K562 (cell line): ENCODE measurements at regions not wholly inside any gene's neighbourhood (a gene's known extent, or its start where the extent isn't known, plus 50 kb on each side); places are given as distances from the start of the nearest gene placed in this dataset.

ENCODE experiments used
- ATAC-seq: fragments of 200-7000 bp; cut with Tn5 transposase; 3 replicates; pipeline ENCODE4 v1.9.1; 2020; ENCODE audit warnings: moderate library complexity
- BruUV-seq: library from RNA; stranded (reverse); fragments of 400-500 nt; replicated peaks from 2 replicates; lab custom pipeline; 2021; lab: Mats Ljungman, UMichigan
- CTCF ChIA-PET: fragments of 300-600 bp; formaldehyde crosslinking; extraction: SDS; loops from one replicate; lab custom pipeline; 2021; ENCODE audit warnings: low intra/inter-chr PET ratio; lab: Yijun Ruan, JAX
- POLR2A ChIA-PET: fragments of 300-600, 350-650 bp; sonication (Branson Sonifier 250); formaldehyde crosslinking; extraction: SDS; loops from one replicate; lab custom pipeline; 2021; ENCODE audit warnings: antibody characterized with exemption, inconsistent platforms; lab: Yijun Ruan, JAX
- DNase-seq, 4 experiments: peaks; one replicate each; pipeline versions ENCODE4 v3.0.0 to v3.0.0-alpha.2; 2011 to 2018; ENCODE audit warnings: low spot score in 3 of 4, mixed read lengths in 3 of 4; ENCODE audit errors: extremely low read depth in 1 of 4
- FAIRE-seq: peaks from 2 replicates; lab custom pipeline; 2011; peaks lifted over from hg19 to GRCh38; lab: Jason Lieb, UNC
- H2AFZ ChIP-seq: 2 replicates; pipeline ENCODE4 v1.6.0; 2011; ENCODE audit warnings: low read depth, low read length, control low read depth, inconsistent platforms
- H3K27ac ChIP-seq: fragments of 200-600 bp; 3 replicates; pipeline ENCODE4 v1.8.0; 2011; ENCODE audit warnings: low read depth, mild to moderate bottlenecking, control low read depth, inconsistent platforms, low read length, moderate library complexity, mixed read lengths; ENCODE audit errors: extremely low read depth
- H3K27me3 ChIP-seq, 2 experiments: fragments of 300-600 bp in 1 of 2; 2 replicates in 1 of 2; 3 replicates in 1 of 2; pipeline versions ENCODE4 v1.6.0 to v1.8.0; 2011; ENCODE audit warnings: inconsistent platforms in 2 of 2, low read length in 2 of 2, mild to moderate bottlenecking in 1 of 2, mixed read lengths in 1 of 2, moderate library complexity in 1 of 2; ENCODE audit not compliant: control insufficient read depth in 2 of 2, insufficient read depth in 2 of 2
- H3K36me3 ChIP-seq: fragments of 300-600 bp; 3 replicates; pipeline ENCODE4 v1.8.0; 2011; ENCODE audit warnings: mild to moderate bottlenecking, low read length, inconsistent platforms; ENCODE audit not compliant: control insufficient read depth, insufficient read depth
- H3K4me1 ChIP-seq, 2 experiments: fragments of 200-600 bp in 1 of 2; replicated peaks in 1 of 2; 2 replicates in 1 of 2; 3 replicates in 1 of 2; pipeline versions ENCODE4 v1.5.1 to v1.8.0; 2011; ENCODE audit warnings: inconsistent platforms in 2 of 2, low read length in 2 of 2, mild to moderate bottlenecking in 1 of 2, mixed read lengths in 1 of 2, moderate library complexity in 1 of 2; ENCODE audit not compliant: control insufficient read depth in 2 of 2, insufficient read depth in 2 of 2
- H3K4me2 ChIP-seq: 2 replicates; pipeline ENCODE4 v1.6.1; 2011; ENCODE audit warnings: low read length, control low read depth, inconsistent platforms, mixed read lengths; ENCODE audit not compliant: insufficient read depth
- H3K4me3 ChIP-seq: fragments of 200-600 bp; sonication (generic), shearing (Covaris generic); 2 replicates; pipeline ENCODE4 v1.5.1; 2016; ENCODE audit warnings: control low read depth, inconsistent platforms
- H3K79me2 ChIP-seq: fragments of 200-600 bp; 3 replicates; pipeline ENCODE4 v1.8.0; 2011; ENCODE audit warnings: low read length, inconsistent platforms; ENCODE audit not compliant: control insufficient read depth, insufficient read depth
- H3K9ac ChIP-seq, 2 experiments: 2 replicates each; pipeline versions ENCODE4 v1.6.0 to v1.6.1; 2011; ENCODE audit warnings: low read depth in 2 of 2, low read length in 2 of 2, control low read depth in 1 of 2, inconsistent platforms in 1 of 2, mild to moderate bottlenecking in 1 of 2, mixed read lengths in 1 of 2; ENCODE audit not compliant: insufficient read depth in 1 of 2
- H3K9me1 ChIP-seq: one replicate; pipeline ENCODE4 v1.6.0; 2011; ENCODE audit warnings: inconsistent platforms, mild to moderate bottlenecking, low read length, moderate library complexity; ENCODE audit not compliant: control insufficient read depth, insufficient read depth
- H3K9me3 ChIP-seq: replicated peaks from 2 replicates; pipeline ENCODE4 v1.5.1; 2011; ENCODE audit warnings: low read depth, low read length, inconsistent platforms; ENCODE audit not compliant: control insufficient read depth, insufficient read depth
- H4K20me1 ChIP-seq: replicated peaks from 2 replicates; pipeline ENCODE4 v1.6.1; 2011; ENCODE audit warnings: low read length, inconsistent platforms, mixed read lengths; ENCODE audit not compliant: control insufficient read depth, insufficient read depth
- DLX4 ChIP-seq: fragments of 250-450 bp; sonication (Bioruptor Pico); IDR thresholded peaks from 2 replicates; pipeline ENCODE4 v1.6.1; 2021; ENCODE audit warnings: mild to moderate bottlenecking
- MAFK ChIP-seq: IDR thresholded peaks from 2 replicates; pipeline ENCODE4 v1.6.1; 2011; ENCODE audit warnings: low read length, improper control_type of control experiment
- MTA2 ChIP-seq: fragments of 450-650 bp; IDR thresholded peaks from 2 replicates; pipeline ENCODE4 v1.6.1; 2016; ENCODE audit warnings: low read depth
- SMARCA5 ChIP-seq: fragments of 450-650 bp; IDR thresholded peaks from 2 replicates; pipeline ENCODE4 v1.6.1; 2016
- SMARCE1 ChIP-seq: fragments of 450-650 bp; IDR thresholded peaks from 2 replicates; pipeline ENCODE4 v1.7.1; 2016; ENCODE audit warnings: mild to moderate bottlenecking
- TAF15 ChIP-seq: fragments of 200-400 bp; formaldehyde crosslinking; IDR thresholded peaks from 2 replicates; pipeline ENCODE4 v1.6.1; 2017; ENCODE audit warnings: mild to moderate bottlenecking, low read depth, low read length, moderate library complexity
- WGBS: fragments of 100-300 bp; shearing (Covaris generic); methylation state at CpG from one replicate; pipeline ENCODE4 v1.1.6; 2016; ENCODE audit warnings: low coverage, mixed read lengths; ENCODE audit not compliant: insufficient coverage; ENCODE audit errors: missing lambda C conversion rate; 5-methylcytosine and 5-hydroxymethylcytosine counted together
- in situ Hi-C: fragments of 300-500 bp; cut with MboI; formaldehyde crosslinking; loops from 4 replicates; pipeline ENCODE4 v1.15.0; 2018; ENCODE audit warnings: inconsistent platforms, mixed read lengths
- intact Hi-C: fragments of 100-400 bp; cut with micrococcal nuclease; formaldehyde crosslinking; loops from 2 replicates; pipeline ENCODE4 v1.14.2; 2022
- TF ChIP-seq, protein P1 (sequence below): sonication (generic); formaldehyde crosslinking; IDR thresholded peaks from 2 replicates; pipeline ENCODE4 v1.8.1; 2023; ENCODE audit warnings: mild to moderate bottlenecking, missing genetic modification reagents
- TF ChIP-seq, protein P2 (sequence below): sonication (generic); formaldehyde crosslinking; IDR thresholded peaks from 2 replicates; pipeline ENCODE4 v1.4.0; 2020; ENCODE audit warnings: mild to moderate bottlenecking, missing genetic modification reagents

GRCh38 chr11:127358160-127358559 is 357.6 kb upstream of the KIRREL3 start:
- Histone ChIP-seq H2AFZ (no peak overlapping the region), H3K36me3 (no peaks in the 10 kb centered on the region)
- TF ChIP-seq, protein P1, sequence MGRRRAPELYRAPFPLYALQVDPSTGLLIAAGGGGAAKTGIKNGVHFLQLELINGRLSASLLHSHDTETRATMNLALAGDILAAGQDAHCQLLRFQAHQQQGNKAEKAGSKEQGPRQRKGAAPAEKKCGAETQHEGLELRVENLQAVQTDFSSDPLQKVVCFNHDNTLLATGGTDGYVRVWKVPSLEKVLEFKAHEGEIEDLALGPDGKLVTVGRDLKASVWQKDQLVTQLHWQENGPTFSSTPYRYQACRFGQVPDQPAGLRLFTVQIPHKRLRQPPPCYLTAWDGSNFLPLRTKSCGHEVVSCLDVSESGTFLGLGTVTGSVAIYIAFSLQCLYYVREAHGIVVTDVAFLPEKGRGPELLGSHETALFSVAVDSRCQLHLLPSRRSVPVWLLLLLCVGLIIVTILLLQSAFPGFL (CRISPR knock-in tag), result no peak
- TF ChIP-seq SMARCE1 (no peak), MTA2 (no peak), TAF15 (no peak), SMARCA5 (no peak), DLX4 (CRISPR knock-in tag) (no peak), MAFK (no peak)
- TF ChIP-seq, protein P2, sequence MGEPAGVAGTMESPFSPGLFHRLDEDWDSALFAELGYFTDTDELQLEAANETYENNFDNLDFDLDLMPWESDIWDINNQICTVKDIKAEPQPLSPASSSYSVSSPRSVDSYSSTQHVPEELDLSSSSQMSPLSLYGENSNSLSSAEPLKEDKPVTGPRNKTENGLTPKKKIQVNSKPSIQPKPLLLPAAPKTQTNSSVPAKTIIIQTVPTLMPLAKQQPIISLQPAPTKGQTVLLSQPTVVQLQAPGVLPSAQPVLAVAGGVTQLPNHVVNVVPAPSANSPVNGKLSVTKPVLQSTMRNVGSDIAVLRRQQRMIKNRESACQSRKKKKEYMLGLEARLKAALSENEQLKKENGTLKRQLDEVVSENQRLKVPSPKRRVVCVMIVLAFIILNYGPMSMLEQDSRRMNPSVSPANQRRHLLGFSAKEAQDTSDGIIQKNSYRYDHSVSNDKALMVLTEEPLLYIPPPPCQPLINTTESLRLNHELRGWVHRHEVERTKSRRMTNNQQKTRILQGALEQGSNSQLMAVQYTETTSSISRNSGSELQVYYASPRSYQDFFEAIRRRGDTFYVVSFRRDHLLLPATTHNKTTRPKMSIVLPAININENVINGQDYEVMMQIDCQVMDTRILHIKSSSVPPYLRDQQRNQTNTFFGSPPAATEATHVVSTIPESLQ (CRISPR knock-in tag), result no peak
- TF ChIP-seq, all 486 proteins: peak for 0
- ChIA-PET CTCF (no interaction called here), POLR2A (no interaction called here)
- Histone ChIP-seq H4K20me1 (no peaks in the 10 kb centered on the region), H3K9ac (no peak overlapping the region), H3K4me2 (no peak overlapping the region), H3K9me1 (no peaks in the 10 kb centered on the region), H3K27ac (no peak overlapping the region), H3K4me1 (no peaks in the 10 kb centered on the region), H3K27me3 (no peaks in the 10 kb centered on the region), H3K79me2 (no peaks in the 10 kb centered on the region), H3K4me3 (no peak overlapping the region), H3K9me3 (no peaks in the 10 kb centered on the region; the same call in 1 of the 2 replicates)
- BruUV-seq, result no TSS peak
- intact Hi-C loops (no loop called here), in situ Hi-C loops (no loop called here)
- WGBS, result 2% methylated on average over 7 of the region's 7 CpGs
- ATAC-seq, result no peak
- no peak for FAIRE-seq
- no peak for DNase-seq
